ENCODE measurements at regions not wholly inside any gene's neighbourhood (a gene's known extent, or its start where the extent isn't known, plus 50 kb on each side); places are given as distances from the start of the nearest gene placed in this dataset.

DNA sequence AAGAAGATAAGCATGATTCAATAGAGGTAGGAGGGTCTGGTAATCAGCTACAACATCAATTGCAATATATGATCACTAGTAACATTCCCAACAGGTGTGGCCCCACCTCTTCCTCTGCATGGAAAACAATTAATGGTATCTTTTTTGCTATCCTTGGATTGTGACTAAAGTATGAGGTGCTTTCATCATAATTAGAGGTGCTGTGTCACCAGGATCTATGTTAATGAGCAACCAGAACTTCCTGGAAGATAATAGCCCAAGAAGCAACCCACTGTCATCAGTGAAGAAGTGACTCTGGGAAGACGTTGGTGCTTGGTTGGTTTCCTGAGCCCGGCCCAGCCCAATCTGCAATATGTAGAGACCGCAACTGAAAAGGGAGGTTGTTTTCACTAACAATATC is 167.2 kb downstream of the SETD4 start:
- DNase-seq: no peak

DNA sequence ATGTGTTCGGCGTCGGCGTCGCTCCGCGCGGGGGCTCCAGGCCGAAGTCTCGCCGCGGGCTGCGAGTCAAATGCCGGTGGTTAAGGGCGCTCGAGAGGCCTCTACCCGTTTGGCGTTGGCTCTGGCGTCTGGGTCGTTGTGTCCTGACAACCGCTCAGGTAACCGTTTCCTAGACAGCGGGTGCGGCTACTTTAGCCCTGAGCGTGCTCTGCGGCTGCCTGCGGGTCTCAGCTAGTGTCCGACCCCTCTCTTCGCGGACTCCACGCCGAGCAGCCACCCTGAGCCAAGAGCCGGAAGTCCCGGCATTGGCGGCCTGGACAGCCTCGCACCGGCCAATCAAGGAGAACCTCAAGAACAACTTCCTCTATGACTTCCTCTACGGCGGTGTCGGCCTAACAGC is 173.4 kb downstream of the SETD4 start:
- no peak for DNase-seq

DNA sequence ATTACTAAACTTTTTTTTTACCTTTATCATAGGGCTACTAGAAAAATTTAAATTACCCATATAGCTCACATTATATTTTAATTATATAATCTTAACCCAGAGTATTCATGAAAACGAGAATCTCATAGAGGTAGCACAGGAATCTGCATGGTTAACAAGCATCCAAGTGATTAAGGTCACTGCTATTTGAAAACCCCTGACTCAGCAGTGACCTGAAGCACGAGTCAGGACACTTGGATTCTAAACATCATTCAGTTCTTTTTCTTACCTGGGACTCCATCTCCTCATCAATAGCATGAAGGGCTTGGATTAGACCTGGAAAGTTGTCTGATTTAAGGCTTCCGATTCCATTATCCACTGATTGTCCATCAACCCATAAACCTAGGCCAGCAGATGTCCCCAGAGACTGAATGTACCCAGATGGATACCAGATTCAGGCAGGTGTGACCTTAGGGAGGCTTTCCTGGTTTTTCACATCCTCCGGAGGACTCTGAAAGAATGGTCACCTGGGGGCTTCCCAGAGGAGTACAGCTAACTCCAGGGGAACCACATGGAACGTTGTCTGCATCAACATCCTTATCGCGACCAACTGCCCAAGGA is 174.3 kb downstream of the SETD4 start:
- no peak for DNase-seq

DNA sequence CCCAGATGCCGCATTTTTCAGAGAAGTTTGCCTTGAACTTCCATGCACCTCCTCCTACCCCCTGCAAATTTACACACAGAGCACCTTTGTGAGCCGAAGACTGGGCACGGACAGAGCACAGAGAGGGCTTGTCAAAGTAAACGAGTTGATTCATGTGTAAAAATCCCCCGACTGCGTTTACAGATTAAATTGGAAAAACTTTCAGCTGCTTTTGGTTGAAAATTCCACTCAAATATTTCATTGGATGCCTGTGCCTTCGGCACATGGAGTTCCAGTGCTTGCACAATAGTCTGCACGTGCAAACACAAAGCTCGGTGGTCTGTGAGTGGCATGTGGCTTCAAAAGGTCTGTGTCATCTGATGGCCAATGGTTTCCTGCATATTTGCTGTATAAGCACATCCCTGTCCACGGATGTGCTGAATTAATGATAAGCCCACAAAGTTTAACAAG is 177.5 kb downstream of the SETD4 start:
- no peak for DNase-seq

DNA sequence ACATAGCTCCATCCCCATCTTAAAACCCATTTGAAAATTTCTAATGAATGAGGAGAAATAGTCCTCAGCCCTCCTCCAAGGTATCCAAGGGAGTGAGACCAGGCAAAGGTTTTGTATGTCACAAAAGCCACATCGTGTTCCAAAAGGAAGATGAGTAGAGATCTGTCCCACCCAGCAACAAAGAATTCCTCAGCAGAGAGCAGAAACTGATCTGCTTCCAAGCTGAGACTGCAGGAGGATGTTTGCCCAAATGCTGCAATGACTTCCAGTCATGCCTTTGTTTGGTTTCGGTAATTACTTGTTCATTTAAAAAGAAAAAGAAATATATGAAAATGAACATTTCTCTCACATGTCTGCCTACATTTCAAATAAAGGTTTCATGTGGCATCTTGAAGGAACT is 186.9 kb downstream of the SETD4 start:
- no peak for DNase-seq

DNA sequence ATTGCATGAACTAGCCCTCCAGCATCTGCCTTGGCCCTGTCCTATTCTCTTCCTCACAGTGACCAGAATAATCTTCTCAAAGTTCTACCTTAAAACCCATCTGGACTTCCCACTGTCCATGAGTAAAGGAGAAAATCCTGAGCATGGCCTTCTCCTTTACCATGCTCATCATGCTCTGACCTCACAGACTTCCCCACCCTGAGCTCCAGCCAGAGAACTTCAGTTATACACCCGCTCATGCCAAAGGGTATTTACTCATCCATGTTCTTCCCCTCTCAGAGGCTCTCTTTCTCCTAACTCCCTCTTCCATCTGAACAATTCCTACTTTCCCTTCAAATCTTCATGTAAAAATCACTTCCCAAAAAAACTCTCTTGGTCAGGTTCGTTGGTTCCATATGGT is 188.4 kb downstream of the SETD4 start:
- DNase-seq: no peak

DNA sequence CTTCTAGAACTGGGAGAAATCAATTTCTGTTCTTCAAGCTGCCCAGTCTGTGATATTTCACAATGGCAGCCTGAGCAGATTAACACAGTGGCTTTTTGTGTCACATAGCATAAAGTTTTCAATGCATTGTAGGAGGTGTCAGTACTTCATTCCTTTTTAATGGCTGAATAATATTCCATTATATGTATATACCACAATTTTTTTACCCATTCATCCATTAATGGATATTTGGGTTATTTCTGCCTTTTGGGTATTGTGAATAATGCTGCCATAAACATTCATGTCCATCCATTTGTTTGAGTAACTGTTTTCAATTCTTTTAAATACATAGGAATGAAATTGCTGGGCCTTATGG is 191.5 kb downstream of the SETD4 start:
- DNase-seq: no peak

DNA sequence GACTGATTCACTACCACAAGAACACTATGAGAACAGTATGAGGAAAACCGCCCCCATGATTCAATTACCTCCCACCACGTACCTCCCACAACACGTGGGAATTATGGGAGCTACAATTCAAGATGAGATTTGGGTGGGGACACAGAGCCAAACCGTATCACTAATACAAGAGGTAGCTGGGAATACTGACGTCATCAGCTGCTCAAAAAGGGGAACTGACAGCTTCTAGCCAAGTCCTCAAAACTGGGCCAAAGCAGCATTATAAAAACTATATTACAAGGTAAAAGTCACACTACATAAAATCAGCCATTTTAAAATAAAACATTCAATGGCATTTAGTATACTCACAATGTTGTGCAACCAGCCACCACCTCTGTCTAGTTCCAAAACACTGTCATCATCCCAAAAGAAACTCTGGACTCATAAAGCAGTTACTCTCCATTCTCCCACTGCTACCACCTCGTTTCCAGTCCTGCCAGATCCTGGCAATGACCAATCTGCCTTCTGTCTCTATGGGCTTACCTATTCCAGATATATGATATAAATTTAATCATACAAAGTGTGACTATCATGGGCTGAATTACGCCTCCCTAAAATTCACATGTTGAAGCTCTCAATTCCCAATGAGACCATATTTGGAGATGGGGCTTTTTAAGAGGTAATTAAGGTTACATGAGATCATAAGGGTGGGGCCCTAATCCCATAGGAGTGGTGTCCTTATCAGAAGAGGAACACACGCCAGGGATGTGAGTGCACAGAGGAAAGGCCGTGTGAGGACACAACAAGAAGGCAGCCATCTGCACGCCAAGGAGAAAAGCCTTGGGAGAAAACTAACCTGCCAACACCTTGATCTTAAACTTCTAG is 192.1 kb downstream of the SETD4 start:
- no peak for DNase-seq

DNA sequence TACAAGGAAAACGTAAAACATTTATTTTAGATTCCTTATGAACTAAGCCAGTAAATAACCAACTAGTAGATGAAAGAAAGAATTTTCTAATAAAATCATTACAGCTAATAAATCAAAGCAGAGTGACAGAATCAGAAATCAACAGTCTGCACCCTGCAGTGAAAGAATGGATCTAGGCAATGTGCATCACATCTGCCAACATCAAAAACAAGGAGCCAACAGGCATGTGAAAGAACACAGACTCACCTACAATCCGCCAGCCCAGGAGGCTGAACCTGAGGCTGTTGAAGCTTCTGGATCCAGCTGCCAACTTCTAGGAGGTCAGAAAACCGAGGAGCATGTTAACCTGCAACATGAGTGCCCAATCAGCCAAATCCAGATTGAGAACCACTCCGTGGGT is 196.3 kb downstream of the SETD4 start:
- no peak for DNase-seq

DNA sequence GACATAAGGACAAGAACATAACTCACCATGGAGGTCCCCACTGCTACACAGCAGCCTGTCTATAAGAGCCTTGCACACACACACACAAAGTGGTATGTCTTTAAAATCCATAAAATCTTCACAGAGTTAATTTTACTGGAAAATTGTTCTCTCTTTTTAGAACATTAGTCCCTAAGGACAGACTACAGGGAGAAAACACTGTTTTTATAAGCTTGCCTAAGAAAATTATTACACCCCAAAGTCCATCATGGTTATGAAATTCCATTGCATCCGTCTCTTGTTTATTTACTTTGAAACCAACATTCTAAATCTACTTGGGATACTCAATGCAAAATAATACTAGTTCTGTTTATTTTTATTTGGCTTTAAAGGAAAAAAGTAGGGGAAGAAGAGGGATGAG is 197.4 kb downstream of the SETD4 start:
- no peak for DNase-seq

DNA sequence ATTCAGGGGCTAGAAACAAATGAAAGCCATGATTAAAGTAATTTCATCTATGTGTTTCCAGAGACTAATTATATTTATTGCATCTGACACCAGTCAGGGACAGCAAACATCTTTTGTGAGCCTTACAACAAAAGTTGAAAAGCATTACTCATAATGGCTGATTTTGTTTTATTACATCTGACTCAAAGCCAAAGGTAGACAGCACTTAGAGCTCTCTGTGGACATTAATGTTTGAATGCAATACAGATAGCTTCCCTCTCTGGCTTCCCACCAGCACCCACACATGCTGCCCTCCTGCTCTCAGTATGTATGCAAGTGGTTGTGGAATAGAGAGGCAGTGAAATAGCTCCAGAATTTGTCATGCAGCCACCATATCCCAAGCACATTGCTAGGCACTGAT is 198.7 kb downstream of the SETD4 start:
- no peak for DNase-seq

DNA sequence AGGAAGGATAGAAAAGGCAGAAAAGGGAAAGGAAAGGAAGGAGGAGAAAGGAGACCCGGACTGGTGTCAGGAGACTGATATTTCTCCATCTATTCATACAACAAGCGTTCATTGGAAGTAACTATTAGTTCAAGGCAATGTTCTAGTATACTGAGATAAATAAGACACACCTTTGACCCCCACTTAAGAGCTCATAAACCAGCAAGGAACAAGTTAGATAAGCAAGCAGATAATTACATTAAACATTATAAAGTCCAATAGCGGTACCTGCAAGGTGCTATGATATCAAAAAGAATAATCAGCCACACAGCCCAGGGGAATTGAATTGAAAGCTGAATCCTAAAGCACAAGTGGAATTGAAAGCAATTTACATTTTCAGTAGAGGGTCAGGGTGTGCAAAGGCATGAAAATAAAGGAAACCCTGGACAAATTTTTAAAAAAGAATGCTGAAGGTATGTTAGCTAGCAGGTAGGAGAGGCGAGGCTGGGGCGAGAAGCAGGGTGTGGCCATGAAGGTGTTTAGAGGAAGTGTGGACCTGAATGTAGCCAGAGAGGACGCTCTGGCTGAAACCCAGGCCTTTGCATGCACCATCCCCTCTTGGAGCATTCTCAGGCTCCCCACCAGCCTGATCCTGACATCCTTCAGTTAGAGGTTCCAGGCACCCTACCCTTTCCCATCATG is 200.0 kb downstream of the SETD4 start:
- no peak for DNase-seq

DNA sequence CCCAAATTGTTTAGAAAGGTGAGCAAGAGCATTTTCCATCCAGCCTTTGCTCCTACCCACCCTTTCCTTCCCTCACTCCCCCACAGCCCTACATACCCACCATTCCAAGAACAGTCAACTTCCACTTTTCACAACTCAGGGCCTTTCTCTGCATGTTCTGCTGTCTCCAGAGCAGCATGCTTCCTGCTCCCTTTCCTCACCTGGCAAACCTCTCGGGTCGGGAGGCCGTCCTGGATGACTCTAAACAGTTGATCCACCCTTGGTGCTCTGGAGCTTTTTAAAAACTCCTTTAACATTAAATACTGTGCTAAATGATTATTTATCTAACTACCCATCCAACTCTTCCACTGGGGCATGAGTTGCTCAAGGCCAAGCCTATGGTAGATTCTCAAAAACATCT is 200.6 kb downstream of the SETD4 start:
- no peak for DNase-seq

DNA sequence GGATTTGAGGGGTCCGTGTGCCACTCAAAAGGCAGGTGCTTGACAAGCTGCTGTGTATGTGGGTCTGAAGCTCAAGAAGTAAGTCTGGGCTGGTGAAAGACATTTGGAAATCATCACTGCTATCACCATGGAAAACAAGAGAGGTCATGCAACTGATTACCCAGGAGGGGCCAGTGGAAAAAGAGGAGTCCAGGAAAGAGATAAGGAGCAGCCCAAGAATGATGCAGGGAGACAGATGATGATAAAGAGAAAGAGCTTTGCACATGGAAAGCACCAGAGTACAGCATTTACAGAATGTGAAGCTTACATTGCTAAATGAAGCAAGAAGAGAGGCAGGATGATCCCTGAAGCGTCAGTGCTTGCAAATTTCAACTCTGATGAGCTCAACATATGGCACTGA is 203.2 kb downstream of the SETD4 start:
- DNase-seq: no peak

DNA sequence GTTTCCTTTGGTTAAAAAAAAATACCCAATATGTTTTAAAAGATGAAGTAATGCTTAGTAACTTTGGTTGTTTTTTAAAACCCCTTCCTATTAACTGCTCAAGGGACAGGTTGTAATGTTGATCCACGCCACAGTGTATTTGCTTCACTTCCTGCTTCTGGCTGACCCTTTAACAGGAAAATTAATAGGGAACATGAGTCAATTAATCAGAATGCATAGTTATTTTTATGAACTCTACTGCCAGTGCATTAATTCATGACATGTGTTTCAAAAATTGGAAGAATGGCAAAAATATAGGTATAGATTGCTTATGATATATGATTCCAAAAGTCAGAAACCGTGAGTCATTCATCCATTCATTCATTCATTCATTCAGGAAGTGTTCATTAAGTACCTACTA is 204.8 kb downstream of the SETD4 start:
- no peak for DNase-seq

DNA sequence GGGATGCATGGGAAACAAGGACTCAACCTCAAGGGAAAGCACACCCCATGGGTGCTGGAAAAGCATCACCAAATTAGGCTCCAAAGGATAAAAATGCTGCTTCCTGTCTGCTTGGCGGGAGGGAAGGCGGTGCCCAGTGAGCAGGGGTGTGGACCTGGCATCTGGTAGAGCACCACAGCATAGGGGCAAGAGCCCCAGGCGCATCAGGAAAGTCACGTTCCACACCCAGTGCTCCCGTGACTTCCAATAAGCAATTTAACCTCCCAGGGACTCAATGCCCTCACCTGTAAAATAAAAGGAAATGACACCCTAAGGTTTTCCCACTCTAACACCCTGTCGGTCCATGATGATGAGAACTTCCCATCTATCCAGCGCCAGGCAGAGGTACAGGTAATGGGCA is 206.0 kb downstream of the SETD4 start:
- DNase-seq: no peak

DNA sequence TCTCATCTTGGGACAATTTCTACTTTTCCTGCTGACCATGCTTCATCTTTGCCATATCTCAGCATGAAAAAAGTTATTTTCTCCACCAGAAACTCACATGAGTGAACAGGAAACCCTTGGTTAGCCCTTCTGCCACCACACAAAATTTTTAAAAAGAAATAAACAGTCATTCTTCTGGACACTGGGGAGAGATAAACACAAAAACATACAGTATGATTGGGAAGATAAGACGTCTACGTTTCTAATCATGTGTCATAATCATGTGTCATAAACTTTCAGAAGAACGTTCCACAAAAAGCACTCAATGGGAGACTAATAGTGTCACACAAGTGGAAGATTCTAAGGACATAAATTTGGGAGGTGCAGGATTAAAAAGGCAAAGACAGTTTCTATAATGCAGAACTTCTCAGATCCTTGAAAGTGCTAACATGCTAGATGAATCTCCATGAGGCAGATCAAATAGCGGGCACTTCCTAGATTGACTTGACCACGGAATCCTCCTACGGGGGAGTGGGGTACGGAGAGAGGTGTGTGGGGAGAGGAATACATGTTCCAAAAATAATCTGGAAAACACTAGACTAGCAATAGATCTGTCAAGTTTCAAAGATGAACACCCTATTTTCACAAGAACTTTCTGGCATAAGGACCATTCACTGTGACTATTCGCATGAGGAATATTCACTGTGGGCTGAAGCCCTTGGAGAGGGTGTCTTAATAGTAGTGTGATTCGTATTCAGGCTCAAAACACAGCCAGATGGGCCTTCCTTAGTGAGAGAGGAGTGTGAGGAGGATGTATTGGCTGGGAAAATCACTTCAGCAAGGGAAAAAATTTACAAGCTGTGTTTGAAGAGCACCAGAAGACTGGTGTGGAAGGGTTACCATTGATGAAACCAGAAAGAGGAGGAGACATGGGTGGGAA is 206.7 kb downstream of the SETD4 start:
- DNase-seq: no peak

DNA sequence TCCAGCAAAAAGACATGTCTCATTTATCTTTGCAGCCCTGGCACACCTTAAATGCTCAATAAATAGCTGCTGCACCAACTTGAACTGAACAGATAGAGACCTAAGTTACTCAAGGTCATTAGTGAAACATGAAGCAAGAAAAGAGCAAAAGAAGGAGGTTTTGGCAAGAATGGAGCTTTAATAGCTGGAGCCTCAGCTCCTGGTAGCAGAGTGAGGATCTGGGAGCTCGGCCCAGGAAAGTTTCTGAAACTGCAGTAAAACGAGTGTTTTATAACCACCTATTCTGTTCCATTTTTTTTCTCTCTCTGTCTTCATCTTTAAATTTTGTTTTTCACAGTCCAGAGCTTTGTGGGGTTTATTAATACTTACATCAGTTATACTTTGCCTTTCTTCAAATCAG is 207.5 kb downstream of the SETD4 start:
- no peak for DNase-seq

DNA sequence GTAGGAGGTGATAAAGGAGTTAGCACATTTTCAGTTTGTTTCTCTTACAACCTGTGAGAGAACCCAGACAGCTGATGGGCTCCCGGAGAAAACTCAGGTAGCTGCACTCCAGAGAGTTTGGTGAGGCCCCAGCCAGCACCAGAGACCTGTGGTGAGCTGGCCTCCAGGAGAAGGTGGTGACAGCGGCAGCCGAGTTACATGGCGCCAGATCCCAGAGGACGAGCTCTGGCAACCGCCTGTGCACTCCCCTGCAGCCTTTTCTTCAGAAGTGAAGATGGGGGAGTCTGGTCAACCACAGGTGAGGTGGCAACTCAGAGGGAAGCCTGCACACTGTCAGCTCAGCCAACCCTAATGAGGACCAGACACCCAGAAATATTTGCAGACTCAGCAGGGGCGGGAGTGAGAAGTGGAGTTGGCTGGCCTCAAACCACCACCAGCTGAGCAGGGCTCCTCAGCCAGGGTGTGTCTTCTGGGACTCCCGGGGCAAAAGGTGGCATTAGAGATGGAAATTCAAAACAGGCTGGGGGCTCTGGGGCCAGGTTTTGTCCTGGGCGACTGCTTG is 209.7 kb downstream of the SETD4 start:
- DNase-seq: no peak

DNA sequence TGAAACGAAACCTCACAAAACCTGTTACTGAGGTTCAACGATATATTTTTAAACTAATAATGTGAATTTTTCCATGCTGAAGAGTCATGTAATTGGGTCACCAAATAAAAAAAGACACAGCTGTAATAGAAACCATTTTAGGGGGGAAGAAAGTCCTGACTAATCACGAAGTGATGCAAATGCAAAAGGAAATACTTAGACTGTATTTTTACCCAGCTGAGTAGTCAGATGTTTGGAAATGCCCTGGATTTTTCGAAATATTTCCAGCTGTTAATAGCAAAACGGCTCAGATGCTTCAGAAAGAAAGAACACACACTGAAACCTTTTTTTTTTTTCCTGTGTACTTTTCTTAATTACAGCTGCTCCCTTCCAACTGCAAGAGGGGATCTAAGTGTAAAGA is 210.3 kb downstream of the SETD4 start:
- DNase-seq: peak; percentile 40

DNA sequence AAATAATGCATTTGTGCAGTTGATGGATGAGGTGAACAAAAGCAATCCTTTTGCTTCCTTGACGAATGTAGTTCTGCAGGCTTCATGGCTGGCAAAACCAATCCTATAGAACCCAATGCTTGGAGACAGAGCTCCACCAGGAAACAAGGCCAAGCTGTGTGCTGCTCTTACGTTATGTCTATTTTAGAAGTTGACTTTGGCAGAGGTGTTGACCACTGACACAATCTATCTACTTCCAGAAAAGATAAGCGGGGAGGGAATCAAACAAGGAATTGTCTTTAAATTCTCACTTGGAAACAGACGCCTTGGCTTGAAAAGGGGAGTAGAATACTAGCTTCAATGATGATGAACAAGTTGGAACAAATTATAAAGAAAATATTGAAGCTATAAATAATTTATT is 211.2 kb downstream of the SETD4 start:
- no peak for DNase-seq

DNA sequence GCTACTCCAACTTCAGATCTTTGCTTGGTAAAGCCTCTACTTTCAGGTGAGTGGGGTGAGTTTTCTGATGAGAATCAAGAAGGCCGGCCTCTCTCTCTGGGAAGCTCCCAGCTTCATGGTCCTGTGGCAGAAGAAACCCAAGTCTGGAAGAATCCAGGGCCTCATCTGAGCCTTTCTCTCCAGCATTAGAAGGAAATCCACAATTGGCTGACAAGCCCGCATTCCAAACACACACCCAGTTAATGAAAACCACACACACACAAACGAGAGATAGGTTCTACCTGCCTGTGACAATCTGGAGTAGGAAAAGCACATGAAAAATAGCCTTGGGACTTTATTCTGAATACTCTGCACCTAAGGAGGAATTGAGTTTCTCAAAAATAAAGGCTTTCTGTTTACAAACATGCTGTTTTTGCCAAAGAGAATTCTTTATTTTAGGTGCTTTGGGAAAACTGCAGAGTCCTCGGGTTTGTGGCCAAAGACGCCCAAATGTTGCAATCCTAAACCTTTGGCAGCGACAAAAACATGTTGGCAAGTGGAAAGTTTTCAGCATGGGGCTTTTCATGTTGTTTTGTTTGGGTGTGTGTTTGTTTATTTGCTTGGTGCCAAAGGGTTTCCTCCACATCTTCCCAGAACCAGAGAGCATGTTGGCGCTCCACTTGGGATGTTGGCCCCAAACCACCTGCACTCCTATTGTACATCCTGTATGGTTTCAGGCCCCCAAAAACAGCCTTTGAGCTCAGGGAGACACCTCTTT is 216.2 kb downstream of the SETD4 start:
- no peak for DNase-seq

Measured in amniotic stem cell (primary cell).